Lower leg skin (tissue), 4 donors: ENCODE measurements at regions not wholly inside any gene's neighbourhood (a gene's known extent, or its start where the extent isn't known, plus 50 kb on each side); places are given as distances from the start of the nearest gene placed in this dataset.

Experiments
- DNase-seq, 2 donors: peaks; one replicate each; pipeline ENCODE4 v3.0.0-alpha.2; 2019; ENCODE audit warnings: low spot score in 2 of 2
- H3K4me3 ChIP-seq: fragments of 200-600 bp; sonication (generic); 2 replicates; pipeline ENCODE4 v1.5.1; 2017; ENCODE audit warnings: mild to moderate bottlenecking, low read depth; ENCODE audit not compliant: poor library complexity, severe bottlenecking
- CTCF ChIP-seq, 3 donors: fragments of 450-650 bp; IDR thresholded peaks; one replicate each; pipeline ENCODE4 v1.5.1; 2016; ENCODE audit warnings: antibody characterized with exemption in 3 of 3, mild to moderate bottlenecking in 3 of 3, moderate library complexity in 2 of 3
- POLR2A ChIP-seq, 2 donors: fragments of 450-650 bp; IDR thresholded peaks; one replicate each; pipeline ENCODE4 v1.6.1; 2016 to 2017; ENCODE audit warnings: antibody characterized with exemption in 2 of 2, mild to moderate bottlenecking in 1 of 2, moderate library complexity in 1 of 2
- WGBS, 2 donors: methylation state at CpG; one replicate each; pipeline ENCODE4 v1.1.5; 2018; 5-methylcytosine and 5-hydroxymethylcytosine counted together
- intact Hi-C: fragments of 100-400 bp; cut with DNase I; formaldehyde crosslinking; loops from one replicate; pipeline ENCODE4 v1.15.0; 2023; ENCODE audit warnings: low total_unique reads

GRCh38 chr16:55264949-55265348 is 59.1 kb upstream of the IRX6 start:
- peak in 1 of 2 donors; percentile 74 for DNase-seq
- TF ChIP-seq CTCF (IDR thresholded peaks at IDR 0.05) (no peak), POLR2A (IDR thresholded peaks at IDR 0.05) (no peak)
- intact Hi-C loops = loop anchor here (10.0 kb wide), 2 partner anchors 1490 to 1720 kb away; no protein-coding TSS in a partner anchor
- WGBS, 2 donors = 46 to 47% methylated on average over 7 of the region's 7 CpGs
- H3K4me3 ChIP-seq = no peak overlapping the region

DNA sequence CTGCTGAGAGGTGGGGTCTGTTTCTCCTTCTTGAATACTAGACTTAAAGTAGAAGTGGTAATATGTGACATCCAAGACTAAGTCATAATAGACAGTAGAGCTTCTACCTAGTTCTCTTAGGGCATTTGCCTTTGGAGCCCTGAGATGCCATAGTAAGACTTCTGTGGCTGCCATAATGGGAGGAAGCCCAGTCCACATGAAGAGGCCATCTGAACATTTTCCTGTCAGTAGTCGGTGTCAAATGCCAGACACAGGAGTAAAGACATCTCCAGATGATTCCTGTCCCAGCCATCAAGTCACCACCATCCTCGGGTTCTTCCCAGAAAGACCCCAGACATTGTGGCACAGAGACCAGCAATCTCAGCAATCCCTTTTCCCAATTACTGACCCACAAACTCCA is 58.1 kb upstream of the IRX6 start:
- intact Hi-C loops = loop anchor here (10.0 kb wide), 2 partner anchors 1491 to 1721 kb away; no protein-coding TSS in a partner anchor
- TF ChIP-seq POLR2A (IDR thresholded peaks at IDR 0.05) = no peak
- no peak for TF ChIP-seq CTCF (IDR thresholded peaks at IDR 0.05)
- WGBS, 2 donors = 88 to 92% methylated on average over 2 of the region's 2 CpGs
- DNase-seq = peak in 1 of 2 donors; percentile 23
- no peak overlapping the region for H3K4me3 ChIP-seq

GRCh38 chr16:55271945-55272513 is 52.0 kb upstream of the IRX6 start:
- H3K4me3 ChIP-seq = no peak overlapping the region
- 83 to 85% methylated on average over 5 of the region's 5 CpGs for WGBS, 2 donors
- DNase-seq = peak in 1 of 2 donors; percentile 14
- no peak for TF ChIP-seq POLR2A (IDR thresholded peaks at IDR 0.05)
- no peak for TF ChIP-seq CTCF (IDR thresholded peaks at IDR 0.05)
- intact Hi-C loops = no loop called here

GRCh38 chr16:55272744-55273143 is 51.3 kb upstream of the IRX6 start:
- intact Hi-C loops = no loop called here
- 80 to 89% methylated on average over 1 of the region's 1 CpG for WGBS, 2 donors
- TF ChIP-seq CTCF (IDR thresholded peaks at IDR 0.05) (no peak), POLR2A (IDR thresholded peaks at IDR 0.05) (no peak)
- H3K4me3 ChIP-seq = no peak overlapping the region
- peak in 1 of 2 donors; percentile 17 for DNase-seq

DNA sequence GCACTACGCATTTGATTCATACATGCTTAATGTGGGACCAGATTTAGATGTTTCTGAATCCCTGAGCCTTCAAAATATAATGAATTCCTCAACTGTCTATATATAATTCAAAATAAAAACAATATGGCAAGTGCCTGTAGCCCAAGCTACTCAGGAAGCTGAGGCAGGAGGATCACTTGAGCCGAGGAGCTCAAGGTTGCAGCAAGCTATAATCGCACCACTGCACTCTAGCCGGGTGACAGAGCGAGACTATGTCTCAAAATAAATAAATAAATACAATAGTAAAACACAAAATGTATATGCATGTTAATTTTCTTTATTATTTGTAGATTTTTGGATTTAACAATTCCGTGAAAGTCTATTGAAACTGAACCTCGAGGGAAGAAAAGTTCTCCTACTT is 50.6 kb upstream of the IRX6 start:
- TF ChIP-seq POLR2A (IDR thresholded peaks at IDR 0.05) = no peak
- TF ChIP-seq CTCF (IDR thresholded peaks at IDR 0.05) = no peak
- DNase-seq = peak in 1 of 2 donors; percentile 58
- intact Hi-C loops = no loop called here
- H3K4me3 ChIP-seq = no peak overlapping the region
- WGBS, 2 donors = 89 to 90% methylated on average over 7 of the region's 7 CpGs

DNA sequence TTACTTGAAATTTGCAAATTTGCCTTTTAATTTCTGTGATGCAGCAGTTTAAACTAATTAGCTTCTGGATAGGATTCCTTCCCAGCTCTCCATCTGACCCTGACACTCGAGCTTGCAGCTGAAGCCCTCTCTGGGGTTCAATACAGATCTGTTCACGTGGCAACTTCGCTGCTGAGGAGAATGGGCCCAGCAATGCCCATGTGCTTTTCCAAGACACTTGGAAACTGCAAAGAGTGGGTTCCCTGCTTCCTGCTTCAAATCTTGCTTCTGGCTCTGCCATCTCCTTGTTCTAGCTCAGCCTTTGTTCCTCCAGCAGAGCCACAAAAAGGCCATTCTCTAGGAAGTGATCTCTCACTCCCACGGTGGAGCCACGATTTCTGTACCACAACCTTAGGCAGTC is 50.0 kb upstream of the IRX6 start:
- H3K4me3 ChIP-seq = no peak overlapping the region
- TF ChIP-seq CTCF (IDR thresholded peaks at IDR 0.05) = no peak
- no peak for TF ChIP-seq POLR2A (IDR thresholded peaks at IDR 0.05)
- intact Hi-C loops = no loop called here
- WGBS, 2 donors = 70 to 79% methylated on average over 5 of the region's 5 CpGs
- DNase-seq = peak in 1 of 2 donors; percentile 50
